ENCODE measurements at regions not wholly inside any gene's neighbourhood (a gene's known extent, or its start where the extent isn't known, plus 50 kb on each side); places are given as distances from the start of the nearest gene placed in this dataset.

DNA sequence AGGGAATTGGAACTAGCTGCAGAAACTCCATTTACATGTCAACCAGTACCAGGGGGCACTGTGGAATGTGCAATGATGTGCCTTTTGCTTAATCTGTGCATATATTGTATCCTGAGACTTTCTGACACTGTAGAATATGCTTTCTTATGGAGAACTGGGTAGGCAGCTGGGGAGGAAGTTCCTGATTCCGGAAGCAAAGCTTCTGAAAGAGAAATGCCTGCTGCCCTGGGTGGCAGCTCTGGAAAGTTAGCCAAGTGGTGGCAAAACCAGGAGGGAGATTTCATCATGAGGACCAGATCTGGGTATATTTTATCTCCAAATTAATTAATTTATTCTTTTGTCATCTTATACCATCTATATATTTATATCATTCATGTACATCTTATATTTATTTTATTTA lies 116.7 kb downstream of the XCL2 start:
- no peak overlapping the region for H2AFZ ChIP-seq (ENCODE audit: low read length)
- BruUV-seq (replicated peaks) = no TSS peak
- H3K9ac ChIP-seq (ENCODE audit: insufficient read depth, low read depth, low read length) = no peak overlapping the region
- no peak for TF ChIP-seq MAFK (conservative IDR thresholded peaks at IDR 0.05 in 1 of 2, IDR thresholded peaks at IDR 0.05 in 1 of 2; ENCODE audit: low read length in 2 of 2)
- no peak for TF ChIP-seq ZIK1 (CRISPR knock-in tag; IDR thresholded peaks at IDR 0.05; ENCODE audit: borderline replicate concordance, low read depth)
- TF ChIP-seq ARNTL (CRISPR knock-in tag; IDR thresholded peaks at IDR 0.05) = no peak
- TF ChIP-seq, protein P1, sequence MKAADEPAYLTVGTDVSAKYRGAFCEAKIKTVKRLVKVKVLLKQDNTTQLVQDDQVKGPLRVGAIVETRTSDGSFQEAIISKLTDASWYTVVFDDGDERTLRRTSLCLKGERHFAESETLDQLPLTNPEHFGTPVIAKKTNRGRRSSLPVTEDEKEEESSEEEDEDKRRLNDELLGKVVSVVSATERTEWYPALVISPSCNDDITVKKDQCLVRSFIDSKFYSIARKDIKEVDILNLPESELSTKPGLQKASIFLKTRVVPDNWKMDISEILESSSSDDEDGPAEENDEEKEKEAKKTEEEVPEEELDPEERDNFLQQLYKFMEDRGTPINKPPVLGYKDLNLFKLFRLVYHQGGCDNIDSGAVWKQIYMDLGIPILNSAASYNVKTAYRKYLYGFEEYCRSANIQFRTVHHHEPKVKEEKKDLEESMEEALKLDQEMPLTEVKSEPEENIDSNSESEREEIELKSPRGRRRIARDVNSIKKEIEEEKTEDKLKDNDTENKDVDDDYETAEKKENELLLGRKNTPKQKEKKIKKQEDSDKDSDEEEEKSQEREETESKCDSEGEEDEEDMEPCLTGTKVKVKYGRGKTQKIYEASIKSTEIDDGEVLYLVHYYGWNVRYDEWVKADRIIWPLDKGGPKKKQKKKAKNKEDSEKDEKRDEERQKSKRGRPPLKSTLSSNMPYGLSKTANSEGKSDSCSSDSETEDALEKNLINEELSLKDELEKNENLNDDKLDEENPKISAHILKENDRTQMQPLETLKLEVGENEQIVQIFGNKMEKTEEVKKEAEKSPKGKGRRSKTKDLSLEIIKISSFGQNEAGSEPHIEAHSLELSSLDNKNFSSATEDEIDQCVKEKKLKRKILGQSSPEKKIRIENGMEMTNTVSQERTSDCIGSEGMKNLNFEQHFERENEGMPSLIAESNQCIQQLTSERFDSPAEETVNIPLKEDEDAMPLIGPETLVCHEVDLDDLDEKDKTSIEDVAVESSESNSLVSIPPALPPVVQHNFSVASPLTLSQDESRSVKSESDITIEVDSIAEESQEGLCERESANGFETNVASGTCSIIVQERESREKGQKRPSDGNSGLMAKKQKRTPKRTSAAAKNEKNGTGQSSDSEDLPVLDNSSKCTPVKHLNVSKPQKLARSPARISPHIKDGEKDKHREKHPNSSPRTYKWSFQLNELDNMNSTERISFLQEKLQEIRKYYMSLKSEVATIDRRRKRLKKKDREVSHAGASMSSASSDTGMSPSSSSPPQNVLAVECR (CRISPR knock-in tag; IDR thresholded peaks at IDR 0.05; ENCODE audit: borderline replicate concordance) = no peak
- TF ChIP-seq NCOA2 (CRISPR knock-in tag; IDR thresholded peaks at IDR 0.05) = no peak
- H3K9me3 ChIP-seq (ENCODE audit: low read length) = no peaks in the 10 kb centered on the region
- no peak overlapping the region for H3K27ac ChIP-seq (ENCODE audit: extremely low read length, insufficient read depth, low read length)
- ChIA-PET POLR2A (no interaction called here), CTCF (ENCODE audit: low intra/inter-chr PET ratio, low total read pairs) (no interaction called here)
- FAIRE-seq (no peak), ATAC-seq (no peak), DNase-seq (ENCODE audit: low spot score) (no peak)
- no peaks in the 10 kb centered on the region for H4K20me1 ChIP-seq (ENCODE audit: insufficient read depth, low read length)
- in situ Hi-C loops (cut with HindIII; ENCODE audit: extremely low pct_ligation_motif_present, low pct_unique_long_range_greater_than_20kb) (no loop called here), intact Hi-C loops (cut with micrococcal nuclease; ENCODE audit: unreplicated experiment) (no loop called here)
- H3K27me3 ChIP-seq (ENCODE audit: control insufficient read depth in 1 of 2, insufficient read depth in 2 of 2, low read length in 2 of 2) = no peaks in the 10 kb centered on the region
- H3K36me3 ChIP-seq (replicated peaks in 1 of 2; ENCODE audit: control insufficient read depth in 1 of 2, insufficient read depth in 2 of 2, low read length in 2 of 2) = no peaks in the 10 kb centered on the region
- H3K4me3 ChIP-seq (replicated peaks in 1 of 3; ENCODE audit: insufficient read depth in 1 of 3, low read depth in 2 of 3, low read length in 3 of 3) = no peak overlapping the region
- H3K4me1 ChIP-seq (ENCODE audit: insufficient read depth, low read length) = no peaks in the 10 kb centered on the region
- WGBS (ENCODE audit: low lambda C conversion rate) = 90% methylated on average over 1 of the region's 1 CpG
- no peak overlapping the region for H3K4me2 ChIP-seq (ENCODE audit: low read depth, low read length)
- no peaks in the 10 kb centered on the region for H3K79me2 ChIP-seq (ENCODE audit: insufficient read depth, low read length)

DNA sequence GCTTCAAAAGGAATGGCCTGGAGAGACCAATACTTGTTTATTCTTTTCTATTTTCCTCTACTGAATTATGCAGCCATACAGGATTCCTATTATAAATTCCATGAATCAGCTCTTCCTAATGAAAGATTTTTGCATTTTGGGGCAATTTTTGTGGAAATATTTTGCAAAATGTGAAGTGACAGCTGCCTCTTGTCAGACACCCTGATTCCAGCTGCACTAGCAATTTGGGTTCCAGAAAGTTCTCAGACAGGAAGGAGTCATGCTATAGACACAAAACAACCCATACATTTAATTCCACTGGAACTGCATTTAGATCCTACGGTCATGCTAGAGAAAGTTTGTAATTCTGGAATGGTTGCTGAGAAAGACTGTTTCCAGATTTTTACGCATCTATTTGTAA lies 119.5 kb downstream of the XCL2 start:
- no peak for DNase-seq (ENCODE audit: low spot score)
- intact Hi-C loops (cut with micrococcal nuclease; ENCODE audit: unreplicated experiment) = no loop called here
- BruUV-seq (replicated peaks) = no TSS peak
- no peak overlapping the region for H2AFZ ChIP-seq (ENCODE audit: low read length)
- H3K4me2 ChIP-seq (ENCODE audit: low read depth, low read length) = no peak overlapping the region
- POLR2A ChIA-PET = no interaction called here
- H3K27ac ChIP-seq (ENCODE audit: extremely low read length, insufficient read depth, low read length) = no peak overlapping the region
- no peaks in the 10 kb centered on the region for H3K79me2 ChIP-seq (ENCODE audit: insufficient read depth, low read length)
- no peak for FAIRE-seq
- ATAC-seq = no peak
- in situ Hi-C loops (cut with HindIII; ENCODE audit: extremely low pct_ligation_motif_present, low pct_unique_long_range_greater_than_20kb) = no loop called here
- CTCF ChIA-PET (ENCODE audit: low intra/inter-chr PET ratio, low total read pairs) = no interaction called here
- H3K4me3 ChIP-seq (replicated peaks in 1 of 3; ENCODE audit: insufficient read depth in 1 of 3, low read depth in 2 of 3, low read length in 3 of 3) = no peak overlapping the region
- no peak overlapping the region for H3K9ac ChIP-seq (ENCODE audit: insufficient read depth, low read depth, low read length)
- H3K4me1 ChIP-seq (ENCODE audit: insufficient read depth, low read length) = no peaks in the 10 kb centered on the region
- H3K9me3 ChIP-seq (ENCODE audit: low read length) = no peaks in the 10 kb centered on the region
- no peaks in the 10 kb centered on the region for H3K36me3 ChIP-seq (replicated peaks in 1 of 2; ENCODE audit: control insufficient read depth in 1 of 2, insufficient read depth in 2 of 2, low read length in 2 of 2)
- 100% methylated on average over 2 of the region's 2 CpGs for WGBS (ENCODE audit: low lambda C conversion rate)
- no peaks in the 10 kb centered on the region for H4K20me1 ChIP-seq (ENCODE audit: insufficient read depth, low read length)
- no peaks in the 10 kb centered on the region for H3K27me3 ChIP-seq (ENCODE audit: control insufficient read depth in 1 of 2, insufficient read depth in 2 of 2, low read length in 2 of 2)
- TF ChIP-seq KMT2B (CRISPR knock-in tag; IDR thresholded peaks at IDR 0.05) = no peak
- no peak for TF ChIP-seq SMYD3 (CRISPR knock-in tag; IDR thresholded peaks at IDR 0.05)
- TF ChIP-seq MAFF (IDR thresholded peaks at IDR 0.05; ENCODE audit: low read depth, low read length) = no peak
- TF ChIP-seq PITX1 (CRISPR knock-in tag; IDR thresholded peaks at IDR 0.05) = no peak
- no peak for TF ChIP-seq ZNF83 (CRISPR knock-in tag; IDR thresholded peaks at IDR 0.05; ENCODE audit: borderline replicate concordance)
- TF ChIP-seq SMAD1 (CRISPR knock-in tag; IDR thresholded peaks at IDR 0.05; ENCODE audit: borderline replicate concordance, low read depth) = no peak
- TF ChIP-seq CBX5 (CRISPR knock-in tag; IDR thresholded peaks at IDR 0.05; ENCODE audit: borderline replicate concordance) = no peak
- TF ChIP-seq ZNF792 (CRISPR knock-in tag; IDR thresholded peaks at IDR 0.05) = no peak
- TF ChIP-seq ZNF224 (CRISPR knock-in tag; IDR thresholded peaks at IDR 0.05) = no peak
- no peak for TF ChIP-seq EP300 (IDR thresholded peaks at IDR 0.05; ENCODE audit: low read depth in 2 of 2, low read length in 2 of 2)
- no peak for TF ChIP-seq EP300 (CRISPR knock-in tag; IDR thresholded peaks at IDR 0.05; ENCODE audit: borderline replicate concordance)
- TF ChIP-seq POLR2AphosphoS2 (IDR thresholded peaks at IDR 0.05; ENCODE audit: low read depth, low read length) = no peak
- TF ChIP-seq ZNF703 (CRISPR knock-in tag; IDR thresholded peaks at IDR 0.05; ENCODE audit: borderline replicate concordance) = no peak
